ENCODE measurements at regions not wholly inside any gene's neighbourhood (a gene's known extent, or its start where the extent isn't known, plus 50 kb on each side); places are given as distances from the start of the nearest gene placed in this dataset.

DNA sequence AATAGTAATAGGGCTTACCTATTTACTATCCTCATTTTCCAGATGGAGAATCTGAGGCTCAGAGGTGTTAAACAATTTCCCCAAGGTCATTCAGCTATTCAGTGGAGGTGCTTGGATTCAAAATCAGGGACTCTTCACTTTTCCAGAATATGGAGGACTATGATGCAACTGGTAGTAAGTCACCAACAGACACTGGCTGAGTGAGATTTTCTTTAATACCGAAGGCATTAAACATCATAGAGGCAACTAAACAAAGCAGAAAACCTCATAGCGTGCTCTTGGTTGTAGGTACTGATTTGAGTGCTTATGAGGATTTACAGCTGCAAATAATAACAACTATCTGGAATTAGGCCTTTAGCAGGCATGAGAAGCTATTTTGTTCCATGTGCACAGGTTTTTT, 134.4 kb downstream of the DLEU7 start:
- Histone ChIP-seq H4K20me1 (ENCODE audit: low read depth, low read length) (no peaks in the 10 kb centered on the region), H3K9me2 (replicated peaks; ENCODE audit: insufficient read depth, low read length) (no peaks in the 10 kb centered on the region)

GRCh38 chr13:50711131-50711815, 132.2 kb downstream of the DLEU7 start:
- no peak overlapping the region for H2AFZ ChIP-seq (ENCODE audit: low read depth, low read length, severe bottlenecking)
- no peaks in the 10 kb centered on the region for H3K36me3 ChIP-seq (ENCODE audit: low read length)
- no peaks in the 10 kb centered on the region for H3K27me3 ChIP-seq (ENCODE audit: low read length)
- no peak overlapping the region for H3K4me3 ChIP-seq (ENCODE audit: insufficient read depth, low read length, poor library complexity, severe bottlenecking)
- H3K79me2 ChIP-seq (ENCODE audit: insufficient read depth, low read length) = no peaks in the 10 kb centered on the region
- H3K4me2 ChIP-seq (ENCODE audit: low read depth, low read length, poor library complexity, severe bottlenecking) = no peak overlapping the region
- H3K27ac ChIP-seq (ENCODE audit: low read depth, low read length) = no peak overlapping the region
- no peaks in the 10 kb centered on the region for H3K9me3 ChIP-seq (ENCODE audit: insufficient read depth, low read length)
- no peaks in the 10 kb centered on the region for H4K20me1 ChIP-seq (ENCODE audit: low read depth, low read length)
- H3K9ac ChIP-seq (ENCODE audit: low read length) = no peak overlapping the region
- H3K9me2 ChIP-seq (replicated peaks; ENCODE audit: insufficient read depth, low read length) = no peaks in the 10 kb centered on the region
- TF ChIP-seq, protein P1, sequence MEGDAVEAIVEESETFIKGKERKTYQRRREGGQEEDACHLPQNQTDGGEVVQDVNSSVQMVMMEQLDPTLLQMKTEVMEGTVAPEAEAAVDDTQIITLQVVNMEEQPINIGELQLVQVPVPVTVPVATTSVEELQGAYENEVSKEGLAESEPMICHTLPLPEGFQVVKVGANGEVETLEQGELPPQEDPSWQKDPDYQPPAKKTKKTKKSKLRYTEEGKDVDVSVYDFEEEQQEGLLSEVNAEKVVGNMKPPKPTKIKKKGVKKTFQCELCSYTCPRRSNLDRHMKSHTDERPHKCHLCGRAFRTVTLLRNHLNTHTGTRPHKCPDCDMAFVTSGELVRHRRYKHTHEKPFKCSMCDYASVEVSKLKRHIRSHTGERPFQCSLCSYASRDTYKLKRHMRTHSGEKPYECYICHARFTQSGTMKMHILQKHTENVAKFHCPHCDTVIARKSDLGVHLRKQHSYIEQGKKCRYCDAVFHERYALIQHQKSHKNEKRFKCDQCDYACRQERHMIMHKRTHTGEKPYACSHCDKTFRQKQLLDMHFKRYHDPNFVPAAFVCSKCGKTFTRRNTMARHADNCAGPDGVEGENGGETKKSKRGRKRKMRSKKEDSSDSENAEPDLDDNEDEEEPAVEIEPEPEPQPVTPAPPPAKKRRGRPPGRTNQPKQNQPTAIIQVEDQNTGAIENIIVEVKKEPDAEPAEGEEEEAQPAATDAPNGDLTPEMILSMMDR (IDR thresholded peaks at IDR 0.05; ENCODE audit: insufficient read depth, low read length, poor library complexity, severe bottlenecking) = no peak
- no peak for TF ChIP-seq EZH2phosphoT487 (conservative IDR thresholded peaks at IDR 0.05; ENCODE audit: low read length)
- H3F3A ChIP-seq (ENCODE audit: insufficient read depth) = no peaks in the 10 kb centered on the region

More for the DNA sequence above, 134.4 kb downstream of the DLEU7 start:
- TF ChIP-seq EZH2phosphoT487 (conservative IDR thresholded peaks at IDR 0.05; ENCODE audit: low read length) = no peak
- TF ChIP-seq, protein P1 (IDR thresholded peaks at IDR 0.05; ENCODE audit: insufficient read depth, low read length, poor library complexity, severe bottlenecking) = no peak
- Histone ChIP-seq H3K4me2 (ENCODE audit: low read depth, low read length, poor library complexity, severe bottlenecking) (no peak overlapping the region), H3K4me3 (ENCODE audit: insufficient read depth, low read length, poor library complexity, severe bottlenecking) (no peak overlapping the region), H3K36me3 (ENCODE audit: low read length) (no peaks in the 10 kb centered on the region), H3K27me3 (ENCODE audit: low read length) (no peaks in the 10 kb centered on the region), H3K27ac (ENCODE audit: low read depth, low read length) (no peak overlapping the region), H3F3A (ENCODE audit: insufficient read depth) (no peaks in the 10 kb centered on the region), H3K9ac (ENCODE audit: low read length) (no peak overlapping the region), H3K79me2 (ENCODE audit: insufficient read depth, low read length) (no peaks in the 10 kb centered on the region), H3K9me3 (ENCODE audit: insufficient read depth, low read length) (no peaks in the 10 kb centered on the region), H2AFZ (ENCODE audit: low read depth, low read length, severe bottlenecking) (no peak overlapping the region)

- Histone ChIP-seq H3K4me2 (ENCODE audit: low read depth, low read length, poor library complexity, severe bottlenecking) (no peak overlapping the region), H4K20me1 (ENCODE audit: low read depth, low read length) (no peaks in the 10 kb centered on the region), H3K9me3 (ENCODE audit: insufficient read depth, low read length) (no peaks in the 10 kb centered on the region), H3K27me3 (ENCODE audit: low read length) (no peaks in the 10 kb centered on the region), H3K27ac (ENCODE audit: low read depth, low read length) (no peak overlapping the region), H3K4me3 (ENCODE audit: insufficient read depth, low read length, poor library complexity, severe bottlenecking) (no peak overlapping the region), H3F3A (ENCODE audit: insufficient read depth) (no peaks in the 10 kb centered on the region), H3K79me2 (ENCODE audit: insufficient read depth, low read length) (no peaks in the 10 kb centered on the region), H3K36me3 (ENCODE audit: low read length) (no peaks in the 10 kb centered on the region), H3K9me2 (replicated peaks; ENCODE audit: insufficient read depth, low read length) (no peaks in the 10 kb centered on the region), H3K9ac (ENCODE audit: low read length) (no peak overlapping the region), H2AFZ (ENCODE audit: low read depth, low read length, severe bottlenecking) (no peak overlapping the region)
- TF ChIP-seq, protein P1 (IDR thresholded peaks at IDR 0.05; ENCODE audit: insufficient read depth, low read length, poor library complexity, severe bottlenecking) = no peak
- no peak for TF ChIP-seq EZH2phosphoT487 (conservative IDR thresholded peaks at IDR 0.05; ENCODE audit: low read length)
Observed at GRCh38 chr13:50711996-50712395, 131.5 kb downstream of the DLEU7 start.

Measured in SU-DHL-6 (cell line).